Colonic mucosa (tissue), 4 donors: ENCODE measurements at regions not wholly inside any gene's neighbourhood (a gene's known extent, or its start where the extent isn't known, plus 50 kb on each side); places are given as distances from the start of the nearest gene placed in this dataset.

Experiments used
- DNase-seq: peaks from one replicate; pipeline ENCODE4 v3.0.0-alpha.2; 2020
- H3K27ac ChIP-seq: fragments of 200-600 bp; one replicate; pipeline ENCODE4 v1.8.0; 2021
- H3K27me3 ChIP-seq: fragments of 200-600 bp; one replicate; pipeline ENCODE4 v1.8.0; 2021
- H3K36me3 ChIP-seq: fragments of 200-600 bp; one replicate; pipeline ENCODE4 v1.8.0; 2021
- H3K4me1 ChIP-seq: fragments of 200-600 bp; one replicate; pipeline ENCODE4 v1.8.0; 2021; ENCODE audit warnings: mild to moderate bottlenecking
- H3K4me3 ChIP-seq: fragments of 200-600 bp; one replicate; pipeline ENCODE4 v1.8.0; 2021
- H3K9ac ChIP-seq, 2 donors: one replicate each; pipeline ENCODE4 v1.7.0; 2013; ENCODE audit warnings: control low read depth in 2 of 2, low read depth in 2 of 2, low read length in 2 of 2
- H3K9me3 ChIP-seq: fragments of 200-600 bp; one replicate; pipeline ENCODE4 v1.8.0; 2021
- CTCF ChIP-seq: fragments of 200-600 bp; IDR thresholded peaks from one replicate; pipeline ENCODE4 v1.8.0; 2022; ENCODE audit warnings: antibody characterized with exemption, mild to moderate bottlenecking
- intact Hi-C: fragments of 100-400 bp; cut with DNase I; formaldehyde crosslinking; loops from one replicate; pipeline ENCODE4 v1.14.1; 2022
- donor health status: healthy.
- donor health status: DM: no; HTN: no; CAD: no.
- donor health status: DM: no; HTN: no; CAD: no.

- Histone ChIP-seq H3K4me1 (no peaks in the 10 kb centered on the region), H3K9me3 (no peaks in the 10 kb centered on the region)
- intact Hi-C loops, result no loop called here
These were observed 508.7 kb upstream of the TENM4 start for GRCh38 chr11:79949574-79949973.

GRCh38 chr11:79942646-79943045 is 501.8 kb upstream of the TENM4 start:
- Histone ChIP-seq H3K27ac (no peak overlapping the region), H3K9ac (no peak overlapping the region), H3K9me3 (no peaks in the 10 kb centered on the region), H3K27me3 (no peaks in the 10 kb centered on the region), H3K36me3 (no peaks in the 10 kb centered on the region), H3K4me1 (no peaks in the 10 kb centered on the region), H3K4me3 (no peak overlapping the region)
- TF ChIP-seq CTCF, result no peak
- no peak for DNase-seq
- intact Hi-C loops, result no loop called here

More at GRCh38 chr11:79949574-79949973, 508.7 kb upstream of the TENM4 start:
- Histone ChIP-seq H3K36me3 (no peaks in the 10 kb centered on the region), H3K27ac (no peak overlapping the region), H3K4me3 (no peak overlapping the region), H3K9ac (no peak overlapping the region), H3K27me3 (no peaks in the 10 kb centered on the region)
- DNase-seq, result no peak
- TF ChIP-seq CTCF, result no peak

GRCh38 chr11:79942090-79942489 is 501.3 kb upstream of the TENM4 start:
- Histone ChIP-seq H3K4me1 (no peaks in the 10 kb centered on the region), H3K36me3 (no peaks in the 10 kb centered on the region), H3K27me3 (no peaks in the 10 kb centered on the region), H3K9me3 (no peaks in the 10 kb centered on the region), H3K4me3 (no peak overlapping the region), H3K27ac (no peak overlapping the region), H3K9ac (no peak overlapping the region)
- DNase-seq, result no peak
- intact Hi-C loops, result no loop called here
- TF ChIP-seq CTCF, result no peak

GRCh38 chr11:79940974-79941735 is 500.3 kb upstream of the TENM4 start:
- H3K27ac ChIP-seq, result no peak overlapping the region
- no peaks in the 10 kb centered on the region for H3K27me3 ChIP-seq
- DNase-seq, result no peak
- no peak overlapping the region for H3K9ac ChIP-seq
- no peak overlapping the region for H3K4me3 ChIP-seq
- H3K9me3 ChIP-seq, result no peaks in the 10 kb centered on the region
- no peak for TF ChIP-seq CTCF
- intact Hi-C loops, result no loop called here
- no peaks in the 10 kb centered on the region for H3K4me1 ChIP-seq
- H3K36me3 ChIP-seq, result no peaks in the 10 kb centered on the region

- H3K27ac ChIP-seq, result no peak overlapping the region
- no peaks in the 10 kb centered on the region for H3K36me3 ChIP-seq
- H3K9ac ChIP-seq, result no peak overlapping the region
- no peak for DNase-seq
- H3K9me3 ChIP-seq, result no peaks in the 10 kb centered on the region
- no peaks in the 10 kb centered on the region for H3K4me1 ChIP-seq
- no peaks in the 10 kb centered on the region for H3K27me3 ChIP-seq
- H3K4me3 ChIP-seq, result no peak overlapping the region
- no peak for TF ChIP-seq CTCF
- intact Hi-C loops, result no loop called here
These were observed 499.3 kb upstream of the TENM4 start for GRCh38 chr11:79940165-79940564.
